Caco-2 (cell line): ENCODE measurements at regions not wholly inside any gene's neighbourhood (a gene's known extent, or its start where the extent isn't known, plus 50 kb on each side); places are given as distances from the start of the nearest gene placed in this dataset.

ENCODE experiments used
- BruUV-seq: library from RNA; stranded (reverse); fragments of 400-500 nt; replicated peaks from 2 replicates; lab custom pipeline; 2021; lab: Mats Ljungman, UMichigan
- CTCF ChIA-PET: fragments of 300-600 bp; sonication (Branson Sonifier 250); formaldehyde crosslinking; loops from one replicate; lab custom pipeline; 2022; ENCODE audit warnings: antibody characterized with exemption; lab: Charles Lee
- POLR2A ChIA-PET: fragments of 300-600 bp; sonication (Branson Sonifier 250); formaldehyde crosslinking; loops from one replicate; lab custom pipeline; 2022; ENCODE audit warnings: antibody characterized with exemption; lab: Charles Lee
- DNase-seq, 2 experiments: peaks; one replicate each; pipeline versions ENCODE4 v3.0.0 to v3.0.0-alpha.2; 2020 to 2022
- H3K27me3 ChIP-seq: replicated peaks from 2 replicates; pipeline ENCODE4 v1.6.0; 2011; ENCODE audit warnings: low read length; ENCODE audit not compliant: control insufficient read depth, insufficient read depth
- H3K36me3 ChIP-seq: 2 replicates; pipeline ENCODE4 v1.5.1; 2011; ENCODE audit warnings: low read length; ENCODE audit not compliant: control insufficient read depth, insufficient read depth
- H3K4me1 ChIP-seq: fragments of 250-450 bp; sonication (Bioruptor Pico); 2 replicates; pipeline ENCODE4 v1.5.1; 2020; ENCODE audit warnings: mild to moderate bottlenecking
- H3K4me3 ChIP-seq: 2 replicates; pipeline ENCODE4 v1.5.1; 2011; ENCODE audit warnings: low read depth, mild to moderate bottlenecking, control low read depth, low read length
- H3K9me3 ChIP-seq: fragments of 250-450 bp; sonication (Bioruptor Pico); 2 replicates; pipeline ENCODE4 v1.5.1; 2020; ENCODE audit warnings: mild to moderate bottlenecking, moderate library complexity
- H3K27ac Mint-ChIP-seq: one replicate; pipeline ENCODE4 v1.8.0; 2022; ENCODE audit warnings: mixed read lengths; ENCODE audit not compliant: unreplicated experiment
- H3K27me3 Mint-ChIP-seq: one replicate; pipeline ENCODE4 v1.8.0; 2022; ENCODE audit warnings: mixed read lengths; ENCODE audit not compliant: insufficient read depth, unreplicated experiment
- H3K36me3 Mint-ChIP-seq: one replicate; pipeline ENCODE4 v1.8.0; 2022; ENCODE audit warnings: mild to moderate bottlenecking, mixed read lengths; ENCODE audit not compliant: insufficient read depth, unreplicated experiment
- H3K4me1 Mint-ChIP-seq: one replicate; pipeline ENCODE4 v1.8.0; 2022; ENCODE audit warnings: low read depth, mixed read lengths; ENCODE audit not compliant: unreplicated experiment
- H3K4me3 Mint-ChIP-seq: one replicate; pipeline ENCODE4 v1.8.0; 2022; ENCODE audit warnings: mild to moderate bottlenecking, moderate library complexity, mixed read lengths; ENCODE audit not compliant: unreplicated experiment
- H3K9me3 Mint-ChIP-seq: one replicate; pipeline ENCODE4 v1.8.0; 2022; ENCODE audit warnings: mixed read lengths; ENCODE audit not compliant: unreplicated experiment
- intact Hi-C: fragments of 100-400 bp; cut with micrococcal nuclease; formaldehyde crosslinking; loops from one replicate; pipeline ENCODE4 v1.10.0; 2022; ENCODE audit not compliant: unreplicated experiment
- TF ChIP-seq, protein P1 (sequence below), 2 experiments: fragments of 200-600 bp in 1 of 2; IDR thresholded peaks; 1 replicate in 1 of 2; 2 replicates in 1 of 2; pipeline versions ENCODE4 v1.5.1 to v1.8.0; 2011 to 2022; ENCODE audit warnings: antibody characterized with exemption in 1 of 2, control low read depth in 1 of 2, inconsistent platforms in 1 of 2, low read depth in 1 of 2, low read length in 1 of 2, mild to moderate bottlenecking in 1 of 2, moderate library complexity in 1 of 2; ENCODE audit not compliant: insufficient read depth in 1 of 2, severe bottlenecking in 1 of 2, unreplicated experiment in 1 of 2

- Histone ChIP-seq H3K27me3 (no peaks in the 10 kb centered on the region), H3K36me3 (no peaks in the 10 kb centered on the region), H3K9me3 (no peaks in the 10 kb centered on the region), H3K4me3 (no peak overlapping the region), H3K4me1 (no peaks in the 10 kb centered on the region)
- no peak for DNase-seq
- intact Hi-C loops, result no loop called here
- ChIA-PET CTCF (no interaction called here), POLR2A (no interaction called here)
- H3K9me3 Mint-ChIP-seq, result no peaks in the 10 kb centered on the region
- BruUV-seq, result no TSS peak
- no peak overlapping the region for H3K27ac Mint-ChIP-seq
- H3K4me3 Mint-ChIP-seq, result no peak overlapping the region
- no peaks in the 10 kb centered on the region for H3K4me1 Mint-ChIP-seq
- peaks cover 12% of the 10 kb centered on the region for H3K27me3 Mint-ChIP-seq
- no peaks in the 10 kb centered on the region for H3K36me3 Mint-ChIP-seq
- TF ChIP-seq, protein P1, sequence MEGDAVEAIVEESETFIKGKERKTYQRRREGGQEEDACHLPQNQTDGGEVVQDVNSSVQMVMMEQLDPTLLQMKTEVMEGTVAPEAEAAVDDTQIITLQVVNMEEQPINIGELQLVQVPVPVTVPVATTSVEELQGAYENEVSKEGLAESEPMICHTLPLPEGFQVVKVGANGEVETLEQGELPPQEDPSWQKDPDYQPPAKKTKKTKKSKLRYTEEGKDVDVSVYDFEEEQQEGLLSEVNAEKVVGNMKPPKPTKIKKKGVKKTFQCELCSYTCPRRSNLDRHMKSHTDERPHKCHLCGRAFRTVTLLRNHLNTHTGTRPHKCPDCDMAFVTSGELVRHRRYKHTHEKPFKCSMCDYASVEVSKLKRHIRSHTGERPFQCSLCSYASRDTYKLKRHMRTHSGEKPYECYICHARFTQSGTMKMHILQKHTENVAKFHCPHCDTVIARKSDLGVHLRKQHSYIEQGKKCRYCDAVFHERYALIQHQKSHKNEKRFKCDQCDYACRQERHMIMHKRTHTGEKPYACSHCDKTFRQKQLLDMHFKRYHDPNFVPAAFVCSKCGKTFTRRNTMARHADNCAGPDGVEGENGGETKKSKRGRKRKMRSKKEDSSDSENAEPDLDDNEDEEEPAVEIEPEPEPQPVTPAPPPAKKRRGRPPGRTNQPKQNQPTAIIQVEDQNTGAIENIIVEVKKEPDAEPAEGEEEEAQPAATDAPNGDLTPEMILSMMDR (IDR thresholded peaks at IDR 0.05; ENCODE audit: insufficient read depth in 1 of 2, low read depth in 1 of 2, low read length in 1 of 2, severe bottlenecking in 1 of 2, unreplicated experiment in 1 of 2), result no peak
These were observed 602.4 kb upstream of the CLINT1 start for GRCh38 chr5:158461240-158461854.

GRCh38 chr5:158458086-158458485 lies 599.1 kb upstream of the CLINT1 start:
- Mint-ChIP-seq H3K4me3 (no peak overlapping the region), H3K4me1 (no peaks in the 10 kb centered on the region), H3K27me3 (peaks cover 10% of the 10 kb centered on the region), H3K27ac (no peak overlapping the region), H3K36me3 (no peaks in the 10 kb centered on the region), H3K9me3 (no peaks in the 10 kb centered on the region)
- POLR2A ChIA-PET, result no interaction called here
- Histone ChIP-seq H3K36me3 (no peaks in the 10 kb centered on the region), H3K27me3 (no peaks in the 10 kb centered on the region), H3K4me1 (no peaks in the 10 kb centered on the region), H3K4me3 (no peak overlapping the region), H3K9me3 (no peaks in the 10 kb centered on the region)
- TF ChIP-seq, protein P1 (IDR thresholded peaks at IDR 0.05; ENCODE audit: insufficient read depth in 1 of 2, low read depth in 1 of 2, low read length in 1 of 2, severe bottlenecking in 1 of 2, unreplicated experiment in 1 of 2), result no peak
- intact Hi-C loops, result no loop called here
- BruUV-seq, result no TSS peak
- CTCF ChIA-PET, result no interaction called here
- no peak for DNase-seq

- no TSS peak for BruUV-seq
- DNase-seq, result no peak
- Histone ChIP-seq H3K27me3 (no peaks in the 10 kb centered on the region), H3K4me3 (no peak overlapping the region), H3K4me1 (no peaks in the 10 kb centered on the region), H3K9me3 (no peaks in the 10 kb centered on the region), H3K36me3 (no peaks in the 10 kb centered on the region)
- Mint-ChIP-seq H3K36me3 (no peaks in the 10 kb centered on the region), H3K4me1 (no peaks in the 10 kb centered on the region), H3K9me3 (no peaks in the 10 kb centered on the region), H3K27ac (no peak overlapping the region), H3K4me3 (no peak overlapping the region), H3K27me3 (peaks cover 17% of the 10 kb centered on the region)
- TF ChIP-seq, protein P1 (IDR thresholded peaks at IDR 0.05; ENCODE audit: insufficient read depth in 1 of 2, low read depth in 1 of 2, low read length in 1 of 2, severe bottlenecking in 1 of 2, unreplicated experiment in 1 of 2), result no peak
- ChIA-PET POLR2A (no interaction called here), CTCF (no interaction called here)
- intact Hi-C loops, result no loop called here
These were observed 597.8 kb upstream of the CLINT1 start for GRCh38 chr5:158456756-158457155.
